Keratinocyte (primary cell): ENCODE measurements at regions not wholly inside any gene's neighbourhood (a gene's known extent, or its start where the extent isn't known, plus 50 kb on each side); places are given as distances from the start of the nearest gene placed in this dataset.

ENCODE experiments used
- DNase-seq: peaks from one replicate; pipeline ENCODE4 v3.0.0-alpha.2; 2011; ENCODE audit warnings: low read depth, missing footprints, low spot score
- FAIRE-seq: peaks from 2 replicates; lab custom pipeline; 2011; peaks lifted over from hg19 to GRCh38; lab: Jason Lieb, UNC
- H2AFZ ChIP-seq: 2 replicates; pipeline ENCODE4 v1.6.0; 2012; ENCODE audit warnings: low read length, control low read depth, inconsistent platforms; ENCODE audit not compliant: control insufficient read depth
- H3K27ac ChIP-seq: 2 replicates; pipeline ENCODE4 v1.5.1; 2011; ENCODE audit warnings: low read length; ENCODE audit not compliant: control insufficient read depth, insufficient read depth
- H3K27me3 ChIP-seq: 3 replicates; pipeline ENCODE4 v1.6.0; 2011; ENCODE audit warnings: low read length; ENCODE audit not compliant: control insufficient read depth, insufficient read depth; ENCODE audit errors: extremely low read depth
- H3K36me3 ChIP-seq, 2 experiments: 2 replicates in 1 of 2; 3 replicates in 1 of 2; pipeline ENCODE4 v1.5.1; 2011; ENCODE audit warnings: low read length in 2 of 2, mild to moderate bottlenecking in 1 of 2; ENCODE audit not compliant: control insufficient read depth in 2 of 2, insufficient read depth in 2 of 2; ENCODE audit errors: extremely low read depth in 1 of 2
- H3K4me1 ChIP-seq: 3 replicates; pipeline ENCODE4 v1.5.1; 2011; ENCODE audit warnings: low read length; ENCODE audit not compliant: control insufficient read depth, insufficient read depth; ENCODE audit errors: extremely low read depth
- H3K4me2 ChIP-seq: 3 replicates; pipeline ENCODE4 v1.6.0; 2011; ENCODE audit warnings: low read depth, low read length; ENCODE audit not compliant: control insufficient read depth, insufficient read depth; ENCODE audit errors: extremely low read depth
- H3K4me3 ChIP-seq, 3 experiments: fragments of 200-600 bp in 1 of 3; sonication (generic) in 1 of 3; 2 replicates in 2 of 3; 3 replicates in 1 of 3; pipeline ENCODE4 v1.5.1; 2011 to 2016; ENCODE audit warnings: low read length in 3 of 3, mild to moderate bottlenecking in 3 of 3, control low read depth in 2 of 3, inconsistent platforms in 1 of 3, low read depth in 1 of 3, mixed read lengths in 1 of 3, mixed run types in 1 of 3, moderate library complexity in 1 of 3; ENCODE audit not compliant: control insufficient read depth in 2 of 3, insufficient read depth in 2 of 3; ENCODE audit errors: extremely low read depth in 1 of 3
- H3K79me2 ChIP-seq: 2 replicates; pipeline ENCODE4 v1.6.0; 2012; ENCODE audit warnings: low read length; ENCODE audit not compliant: control insufficient read depth, insufficient read depth
- H3K9ac ChIP-seq: 3 replicates; pipeline ENCODE4 v1.6.0; 2011; ENCODE audit warnings: low read length; ENCODE audit not compliant: control insufficient read depth, insufficient read depth; ENCODE audit errors: extremely low read depth
- H3K9me1 ChIP-seq: 3 replicates; pipeline ENCODE4 v1.6.0; 2011; ENCODE audit warnings: low read length; ENCODE audit not compliant: control insufficient read depth, insufficient read depth; ENCODE audit errors: extremely low read depth
- H3K9me3 ChIP-seq: 2 replicates; pipeline ENCODE4 v1.5.1; 2012; ENCODE audit warnings: low read depth, low read length; ENCODE audit not compliant: control insufficient read depth
- H4K20me1 ChIP-seq: 3 replicates; pipeline ENCODE4 v1.6.0; 2011; ENCODE audit warnings: low read length; ENCODE audit not compliant: control insufficient read depth, insufficient read depth; ENCODE audit errors: extremely low read depth
- CTCF ChIP-seq, 3 experiments: IDR thresholded peaks in 1 of 3; conservative IDR thresholded peaks in 1 of 3; optimal IDR thresholded peaks in 1 of 3; 2 replicates in 2 of 3; 3 replicates in 1 of 3; pipeline versions ENCODE3 to v1.5.1; 2011; ENCODE audit warnings: low read length in 3 of 3, mild to moderate bottlenecking in 3 of 3, moderate library complexity in 2 of 3, control low read depth in 1 of 3, inconsistent platforms in 1 of 3; ENCODE audit not compliant: insufficient read depth in 2 of 3; ENCODE audit errors: extremely low read depth in 1 of 3
- EZH2 ChIP-seq: IDR thresholded peaks from one replicate; pipeline ENCODE4 v1.6.1; 2012; ENCODE audit warnings: inconsistent platforms, mild to moderate bottlenecking, low read length, moderate library complexity
- dilution Hi-C: fragments of 300-500 bp; cut with MboI; formaldehyde crosslinking; loops from one replicate; pipeline ENCODE4 v1.7.0; 2020; ENCODE audit warnings: low sequenced_read_pairs; ENCODE audit not compliant: extremely low pct_ligation_motif_present

- Histone ChIP-seq H3K27me3 (no peaks in the 10 kb centered on the region), H3K36me3 (no peaks in the 10 kb centered on the region), H3K4me1 (no peaks in the 10 kb centered on the region), H3K79me2 (no peaks in the 10 kb centered on the region), H3K27ac (no peak overlapping the region), H3K9ac (no peak overlapping the region), H2AFZ (no peak overlapping the region), H3K9me1 (no peaks in the 10 kb centered on the region), H3K4me3 (no peak overlapping the region), H3K4me2 (no peak overlapping the region), H3K9me3 (peaks cover 7% of the 10 kb centered on the region), H4K20me1 (no peaks in the 10 kb centered on the region)
- dilution Hi-C loops = no loop called here
- TF ChIP-seq CTCF (optimal IDR thresholded peaks at IDR 0.05 in 1 of 3, IDR thresholded peaks at IDR 0.05 in 1 of 3, conservative IDR thresholded peaks at IDR 0.05 in 1 of 3; ENCODE audit: extremely low read depth in 1 of 3, insufficient read depth in 2 of 3, low read length in 3 of 3) = no peak
- FAIRE-seq (no peak), DNase-seq (no peak)
These were observed 1590.0 kb upstream of the PCDH20 start for GRCh38 chr13:63005625-63006024.

- no peak for FAIRE-seq
- dilution Hi-C loops = no loop called here
- Histone ChIP-seq H3K4me3 (no peak overlapping the region), H3K9me3 (no peaks in the 10 kb centered on the region), H3K9ac (no peak overlapping the region), H3K9me1 (no peaks in the 10 kb centered on the region), H2AFZ (no peak overlapping the region), H4K20me1 (no peaks in the 10 kb centered on the region), H3K4me1 (no peaks in the 10 kb centered on the region), H3K36me3 (no peaks in the 10 kb centered on the region), H3K4me2 (no peak overlapping the region), H3K27ac (no peak overlapping the region), H3K27me3 (no peaks in the 10 kb centered on the region), H3K79me2 (no peaks in the 10 kb centered on the region)
- DNase-seq = no peak
- no peak for TF ChIP-seq EZH2
- TF ChIP-seq CTCF (optimal IDR thresholded peaks at IDR 0.05 in 1 of 3, IDR thresholded peaks at IDR 0.05 in 1 of 3, conservative IDR thresholded peaks at IDR 0.05 in 1 of 3; ENCODE audit: extremely low read depth in 1 of 3, insufficient read depth in 2 of 3, low read length in 3 of 3) = no peak
These were observed 1582.0 kb upstream of the PCDH20 start for GRCh38 chr13:62997696-62998095.
